Activated CD8-positive, alpha-beta memory T cell treated with anti-CD3 and anti-CD28 coated beads, Interleukin-2, amount 10 ng/mL, durations not matched to agents 7 days and 5 days (primary cell): ENCODE measurements at regions not wholly inside any gene's neighbourhood (a gene's known extent, or its start where the extent isn't known, plus 50 kb on each side); places are given as distances from the start of the nearest gene placed in this dataset.

Experiments
- ATAC-seq: fragments of 150-1000 bp; cut with Tn5 transposase; one replicate; pipeline ENCODE4 v1.10.0; 2021; ENCODE audit warnings: moderate library complexity
- CTCF ChIA-PET: fragments of 350-600 bp; sonication (Branson Sonifier 250); formaldehyde crosslinking; loops from one replicate; lab custom pipeline; 2021; ENCODE audit warnings: antibody characterized with exemption; lab: Charles Lee
- DNase-seq: peaks from one replicate; pipeline ENCODE4 v3.0.0-alpha.2; 2020
- H3K27ac Mint-ChIP-seq: one replicate; pipeline ENCODE4 v1.8.0; 2021; ENCODE audit warnings: mild to moderate bottlenecking, mixed read lengths
- H3K27me3 Mint-ChIP-seq: one replicate; pipeline ENCODE4 v1.8.0; 2021; ENCODE audit warnings: mixed read lengths
- H3K36me3 Mint-ChIP-seq: one replicate; pipeline ENCODE4 v1.8.0; 2021; ENCODE audit warnings: mild to moderate bottlenecking, mixed read lengths
- H3K4me1 Mint-ChIP-seq: one replicate; pipeline ENCODE4 v1.8.0; 2021; ENCODE audit warnings: mixed read lengths
- H3K4me3 Mint-ChIP-seq: one replicate; pipeline ENCODE4 v1.8.0; 2021; ENCODE audit warnings: mild to moderate bottlenecking, moderate library complexity, mixed read lengths
- H3K9me3 Mint-ChIP-seq: one replicate; pipeline ENCODE4 v1.8.0; 2022; ENCODE audit warnings: low read depth, mixed read lengths

DNA sequence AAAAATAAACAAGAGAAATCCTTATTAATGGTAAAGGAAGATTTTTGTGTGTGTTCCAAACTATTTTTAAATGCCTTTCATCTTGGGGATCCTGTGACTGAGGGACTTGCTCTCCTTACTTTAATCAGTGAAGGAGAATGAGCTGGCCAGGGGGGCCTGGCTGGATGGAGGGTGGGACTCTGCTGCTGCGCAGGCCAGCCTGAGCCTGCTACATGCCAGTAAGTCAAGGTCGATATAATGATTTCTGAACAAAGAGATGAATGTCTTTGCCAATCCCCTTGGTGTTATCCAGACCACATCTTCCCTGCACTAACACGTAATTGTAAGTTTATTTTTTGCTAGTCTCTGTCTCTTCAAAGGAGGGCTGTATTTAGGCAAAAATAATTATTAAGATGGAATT lies 1679.2 kb upstream of the TENM3 start:
- CTCF ChIA-PET = no interaction called here

DNA sequence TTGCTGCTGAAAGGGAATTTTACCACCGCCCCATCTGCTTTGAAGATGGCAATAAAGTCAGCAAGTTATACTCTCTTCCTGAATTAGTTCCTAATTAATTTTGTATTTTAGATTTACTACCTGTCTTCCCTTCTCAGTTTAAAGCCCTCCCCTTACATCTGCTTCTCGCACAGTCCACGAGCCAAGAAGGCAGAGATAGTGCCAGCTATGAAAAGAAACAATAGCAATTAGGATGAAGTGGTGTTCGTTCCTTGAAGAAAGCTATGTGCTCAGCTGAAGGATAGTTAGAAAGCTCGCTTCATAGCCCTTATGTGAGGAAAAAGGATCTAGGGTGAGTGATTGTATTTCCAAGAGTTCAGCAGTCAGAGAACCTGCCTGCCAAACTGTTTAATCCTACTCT lies 1678.8 kb upstream of the TENM3 start:
- DNase-seq (no peak), ATAC-seq (no peak)
- H3K36me3 Mint-ChIP-seq = no peaks in the 10 kb centered on the region
- no peaks in the 10 kb centered on the region for H3K27me3 Mint-ChIP-seq
- CTCF ChIA-PET = no interaction called here
- H3K4me1 Mint-ChIP-seq = no peaks in the 10 kb centered on the region
- H3K9me3 Mint-ChIP-seq = peaks cover 4% of the 10 kb centered on the region
- no peak overlapping the region for H3K4me3 Mint-ChIP-seq
- H3K27ac Mint-ChIP-seq = no peak overlapping the region

More for the DNA sequence above, 1679.2 kb upstream of the TENM3 start:
- H3K9me3 Mint-ChIP-seq = peaks cover 4% of the 10 kb centered on the region
- H3K36me3 Mint-ChIP-seq = no peaks in the 10 kb centered on the region
- DNase-seq = no peak
- H3K4me1 Mint-ChIP-seq = no peaks in the 10 kb centered on the region
- H3K4me3 Mint-ChIP-seq = no peak overlapping the region
- no peak overlapping the region for H3K27ac Mint-ChIP-seq
- no peaks in the 10 kb centered on the region for H3K27me3 Mint-ChIP-seq
- no peak for ATAC-seq

GRCh38 chr4:180565856-180566431 lies 1677.3 kb upstream of the TENM3 start:
- DNase-seq (no peak), ATAC-seq (no peak)
- Mint-ChIP-seq H3K27ac (no peak overlapping the region), H3K36me3 (no peaks in the 10 kb centered on the region), H3K9me3 (peaks cover 7% of the 10 kb centered on the region), H3K27me3 (no peaks in the 10 kb centered on the region), H3K4me3 (no peak overlapping the region), H3K4me1 (no peaks in the 10 kb centered on the region)
- CTCF ChIA-PET = no interaction called here

DNA sequence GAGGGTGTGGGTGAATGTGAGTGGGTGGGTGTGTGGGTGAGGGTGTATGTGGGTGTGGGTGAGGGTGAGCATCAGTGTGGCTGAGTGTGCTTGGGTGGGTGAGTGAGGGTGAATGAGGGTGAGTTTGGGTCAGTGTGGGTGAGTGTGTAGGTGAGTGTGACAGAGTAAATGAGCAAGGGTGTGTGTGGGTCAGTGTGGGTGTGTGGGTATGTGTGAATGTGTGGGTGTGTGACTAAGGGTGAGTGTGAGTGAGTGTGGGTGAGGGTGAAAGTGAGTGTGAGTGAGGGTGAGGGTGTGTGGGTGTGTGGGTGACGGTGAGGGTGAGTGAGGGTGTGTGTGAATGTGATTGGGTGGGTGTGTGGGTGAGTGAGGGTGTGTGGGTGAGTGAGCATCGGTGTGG lies 1676.7 kb upstream of the TENM3 start:
- H3K4me3 Mint-ChIP-seq = no peak overlapping the region
- H3K36me3 Mint-ChIP-seq = no peaks in the 10 kb centered on the region
- H3K4me1 Mint-ChIP-seq = no peaks in the 10 kb centered on the region
- no peak for ATAC-seq
- no peak for DNase-seq
- CTCF ChIA-PET = no interaction called here
- no peak overlapping the region for H3K27ac Mint-ChIP-seq
- H3K9me3 Mint-ChIP-seq = peaks cover 9% of the 10 kb centered on the region
- no peaks in the 10 kb centered on the region for H3K27me3 Mint-ChIP-seq

DNA sequence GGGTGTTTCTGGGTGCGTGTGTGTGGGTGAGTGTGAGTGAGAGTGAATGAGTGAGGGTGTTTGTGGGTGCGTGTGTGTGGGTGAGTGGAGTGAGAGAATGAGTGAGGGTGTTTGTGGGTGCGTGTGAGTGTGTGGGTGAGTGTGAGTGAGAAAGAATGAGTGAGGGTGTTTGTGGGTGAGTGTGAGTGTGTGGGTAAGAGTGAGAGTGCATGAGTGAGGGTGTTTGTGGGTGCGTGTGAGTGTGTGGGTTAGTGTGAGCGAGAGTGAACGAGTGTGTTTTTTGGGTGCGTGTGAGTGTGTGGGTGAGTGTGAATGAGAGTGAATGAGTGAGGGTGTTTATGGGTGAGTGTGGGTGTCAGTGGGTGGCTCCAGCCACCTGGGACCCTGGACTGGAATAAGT lies 1676.1 kb upstream of the TENM3 start:
- no peaks in the 10 kb centered on the region for H3K27me3 Mint-ChIP-seq
- no peak overlapping the region for H3K4me3 Mint-ChIP-seq
- H3K36me3 Mint-ChIP-seq = no peaks in the 10 kb centered on the region
- CTCF ChIA-PET = no interaction called here
- ATAC-seq (no peak), DNase-seq (no peak)
- no peaks in the 10 kb centered on the region for H3K4me1 Mint-ChIP-seq
- no peak overlapping the region for H3K27ac Mint-ChIP-seq
- H3K9me3 Mint-ChIP-seq = peaks cover 9% of the 10 kb centered on the region

GRCh38 chr4:180571516-180572055 lies 1671.6 kb upstream of the TENM3 start:
- H3K27ac Mint-ChIP-seq = no peak overlapping the region
- H3K36me3 Mint-ChIP-seq = no peaks in the 10 kb centered on the region

GRCh38 chr4:180578175-180578574 lies 1665.0 kb upstream of the TENM3 start:
- Mint-ChIP-seq H3K27ac (no peak overlapping the region), H3K27me3 (no peaks in the 10 kb centered on the region), H3K4me1 (no peaks in the 10 kb centered on the region), H3K9me3 (no peaks in the 10 kb centered on the region), H3K4me3 (no peak overlapping the region), H3K36me3 (no peaks in the 10 kb centered on the region)
- DNase-seq (no peak), ATAC-seq (no peak)
- CTCF ChIA-PET = no interaction called here

More at GRCh38 chr4:180571516-180572055, 1671.6 kb upstream of the TENM3 start:
- Mint-ChIP-seq H3K4me1 (no peaks in the 10 kb centered on the region), H3K9me3 (peaks cover 9% of the 10 kb centered on the region), H3K4me3 (no peak overlapping the region), H3K27me3 (no peaks in the 10 kb centered on the region)
- CTCF ChIA-PET = no interaction called here
- ATAC-seq (no peak), DNase-seq (no peak)

DNA sequence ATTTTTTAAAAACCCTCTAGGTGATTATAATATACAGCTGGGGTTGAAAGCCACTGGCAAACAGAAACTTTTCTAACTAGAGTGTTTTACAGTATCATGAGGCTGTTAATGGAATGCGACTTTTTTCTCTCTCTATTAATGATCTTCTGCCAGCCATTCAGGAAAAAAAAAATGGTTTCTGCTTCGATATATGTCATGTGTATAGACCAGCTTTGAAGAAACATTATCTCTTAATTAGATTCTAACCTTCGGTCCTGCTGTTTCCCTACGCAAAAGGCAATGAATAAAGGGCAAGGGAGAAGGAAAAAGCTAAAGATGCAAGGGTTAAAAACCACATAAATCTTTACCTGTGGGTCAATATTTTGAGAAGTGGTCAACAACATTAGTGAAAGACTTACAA lies 1662.1 kb upstream of the TENM3 start:
- ATAC-seq = no peak
- CTCF ChIA-PET = no interaction called here

DNA sequence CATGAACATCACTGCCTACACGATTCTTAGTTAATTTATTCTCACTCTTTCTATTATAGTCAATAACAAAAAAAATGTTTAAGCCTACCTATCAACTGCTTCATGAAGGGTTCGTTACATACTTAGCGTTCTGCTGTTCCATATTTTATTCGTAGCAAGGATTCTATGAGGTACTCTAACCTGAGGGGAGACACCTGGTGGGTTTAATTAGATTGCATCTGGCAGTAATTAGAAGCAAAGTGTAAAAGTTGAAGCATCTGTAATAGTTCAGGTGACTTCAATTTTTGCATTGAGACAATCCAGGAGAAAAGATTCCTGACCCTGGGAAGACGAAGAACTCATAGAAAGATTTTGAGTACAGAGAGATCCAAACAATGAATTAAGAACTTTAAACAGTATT lies 1655.8 kb upstream of the TENM3 start:
- H3K4me3 Mint-ChIP-seq = no peak overlapping the region
- DNase-seq (no peak), ATAC-seq (no peak)
- CTCF ChIA-PET = no interaction called here
- H3K27ac Mint-ChIP-seq = no peak overlapping the region
- H3K4me1 Mint-ChIP-seq = no peaks in the 10 kb centered on the region
- H3K36me3 Mint-ChIP-seq = no peaks in the 10 kb centered on the region
- H3K9me3 Mint-ChIP-seq = no peaks in the 10 kb centered on the region
- no peaks in the 10 kb centered on the region for H3K27me3 Mint-ChIP-seq

More for the DNA sequence above, 1662.1 kb upstream of the TENM3 start:
- Mint-ChIP-seq H3K9me3 (no peaks in the 10 kb centered on the region), H3K4me3 (no peak overlapping the region), H3K36me3 (no peaks in the 10 kb centered on the region), H3K27ac (no peak overlapping the region), H3K4me1 (no peaks in the 10 kb centered on the region), H3K27me3 (no peaks in the 10 kb centered on the region)
- no peak for DNase-seq

DNA sequence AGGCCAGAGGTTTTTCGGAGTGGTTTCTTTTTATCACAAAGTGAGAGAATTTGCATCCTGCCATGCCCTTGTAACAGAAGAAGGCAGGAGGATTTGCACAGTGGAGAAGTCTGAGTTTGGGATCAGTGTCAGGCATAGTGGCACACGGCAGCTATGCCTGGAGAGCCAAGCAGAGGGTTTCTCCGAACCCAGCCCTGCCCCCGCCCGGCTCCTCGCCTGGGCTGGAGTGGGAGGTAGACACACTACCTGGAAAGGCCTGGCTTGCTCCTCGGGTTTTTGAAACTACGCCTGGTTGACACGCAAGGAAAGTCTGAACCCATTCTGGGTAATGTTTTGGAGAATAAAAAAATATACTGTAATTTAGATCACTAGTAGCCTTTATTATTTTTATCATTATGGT lies 1653.6 kb upstream of the TENM3 start:
- Mint-ChIP-seq H3K27me3 (no peaks in the 10 kb centered on the region), H3K4me1 (no peaks in the 10 kb centered on the region), H3K36me3 (no peaks in the 10 kb centered on the region), H3K4me3 (no peak overlapping the region), H3K27ac (no peak overlapping the region), H3K9me3 (peaks cover 3% of the 10 kb centered on the region)
- ATAC-seq (no peak), DNase-seq (no peak)
- CTCF ChIA-PET = no interaction called here

DNA sequence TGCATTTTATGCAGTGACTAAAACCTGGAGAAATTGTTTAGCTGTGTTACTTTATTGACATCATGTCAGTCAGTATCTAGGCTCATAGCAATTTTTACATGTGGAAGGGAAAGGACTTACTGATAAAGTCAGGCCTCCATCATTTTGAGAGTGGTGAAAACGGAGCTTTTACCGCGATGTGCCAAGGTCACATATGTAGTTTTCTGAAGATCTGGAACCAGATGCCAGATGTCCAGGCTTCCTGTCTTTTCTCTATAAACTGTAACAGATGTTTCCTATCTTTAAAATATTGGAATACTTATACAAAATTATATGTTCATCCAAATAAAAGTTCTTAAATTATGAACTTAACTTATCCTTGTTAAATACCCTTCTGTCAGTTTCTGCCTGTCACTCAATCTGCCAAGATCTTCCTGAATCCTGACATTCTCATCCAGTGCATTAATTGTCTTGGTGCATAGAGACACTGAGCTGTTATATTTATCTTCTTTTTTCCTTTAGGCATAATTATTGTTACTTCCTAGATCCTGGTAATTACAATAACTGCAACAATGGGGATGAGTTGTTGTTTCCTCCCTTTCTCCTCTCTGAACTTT lies 1646.2 kb upstream of the TENM3 start:
- CTCF ChIA-PET = no interaction called here
- no peaks in the 10 kb centered on the region for H3K4me1 Mint-ChIP-seq
- no peak for DNase-seq
- no peaks in the 10 kb centered on the region for H3K27me3 Mint-ChIP-seq
- ATAC-seq = no peak
- peaks cover 3% of the 10 kb centered on the region for H3K9me3 Mint-ChIP-seq
- H3K4me3 Mint-ChIP-seq = no peak overlapping the region
- H3K36me3 Mint-ChIP-seq = no peaks in the 10 kb centered on the region
- H3K27ac Mint-ChIP-seq = no peak overlapping the region

DNA sequence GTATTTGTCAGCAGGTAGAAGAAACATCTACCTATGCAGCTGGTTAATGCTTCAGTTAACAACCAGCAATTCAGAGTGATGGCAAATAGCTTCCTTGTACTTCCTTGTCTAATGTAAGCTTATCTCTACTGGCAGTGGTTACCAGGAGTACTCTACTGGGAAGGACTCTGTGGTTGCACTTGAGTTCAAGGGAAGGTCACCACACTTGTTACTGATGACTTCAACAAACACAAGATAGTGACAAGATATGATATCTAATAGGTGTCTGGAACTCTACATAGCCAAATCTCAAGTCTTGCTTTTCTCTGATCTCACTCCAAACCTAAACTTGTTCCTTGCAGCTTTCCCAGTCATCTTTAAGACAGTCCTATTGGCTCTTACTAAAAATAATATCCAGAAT lies 1644.9 kb upstream of the TENM3 start:
- H3K9me3 Mint-ChIP-seq = peaks cover 3% of the 10 kb centered on the region
- H3K36me3 Mint-ChIP-seq = no peaks in the 10 kb centered on the region
- no peak for ATAC-seq
- H3K4me1 Mint-ChIP-seq = no peaks in the 10 kb centered on the region
- H3K27ac Mint-ChIP-seq = no peak overlapping the region
- no peak for DNase-seq
- CTCF ChIA-PET = no interaction called here
- no peak overlapping the region for H3K4me3 Mint-ChIP-seq
- no peaks in the 10 kb centered on the region for H3K27me3 Mint-ChIP-seq

DNA sequence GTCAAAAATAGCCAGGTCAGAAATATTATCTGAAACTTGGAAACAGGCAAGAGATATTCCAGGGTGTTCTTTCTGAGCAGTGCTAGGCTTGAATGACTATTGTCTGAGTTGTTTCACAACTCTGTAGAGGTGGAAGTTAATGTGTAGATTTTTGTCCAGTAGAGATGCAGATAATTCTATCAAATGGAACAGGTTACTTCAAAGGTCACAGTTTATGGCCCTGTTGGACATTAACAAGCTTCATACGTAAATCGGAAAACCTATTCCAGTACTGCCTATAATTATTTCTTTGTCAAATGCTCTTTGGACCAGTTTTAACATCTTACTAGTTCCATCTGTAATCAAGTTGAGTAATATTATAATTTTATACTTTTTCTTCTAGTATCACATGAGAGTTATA lies 1639.4 kb upstream of the TENM3 start:
- Mint-ChIP-seq H3K27me3 (no peaks in the 10 kb centered on the region), H3K9me3 (no peaks in the 10 kb centered on the region), H3K4me3 (no peak overlapping the region), H3K27ac (no peak overlapping the region), H3K36me3 (no peaks in the 10 kb centered on the region), H3K4me1 (no peaks in the 10 kb centered on the region)
- ATAC-seq (no peak), DNase-seq (no peak)
- CTCF ChIA-PET = no interaction called here

- no peaks in the 10 kb centered on the region for H3K9me3 Mint-ChIP-seq
- no peak overlapping the region for H3K4me3 Mint-ChIP-seq
Observed at GRCh38 chr4:180610324-180610723, 1632.9 kb upstream of the TENM3 start.

More at GRCh38 chr4:180610324-180610723, 1632.9 kb upstream of the TENM3 start:
- ATAC-seq (no peak), DNase-seq (no peak)
- no peak overlapping the region for H3K27ac Mint-ChIP-seq
- CTCF ChIA-PET = no interaction called here
- no peaks in the 10 kb centered on the region for H3K4me1 Mint-ChIP-seq
- H3K27me3 Mint-ChIP-seq = no peaks in the 10 kb centered on the region
- no peaks in the 10 kb centered on the region for H3K36me3 Mint-ChIP-seq
